Keratinocyte (primary cell): ENCODE measurements at regions not wholly inside any gene's neighbourhood (a gene's known extent, or its start where the extent isn't known, plus 50 kb on each side); places are given as distances from the start of the nearest gene placed in this dataset.

Experiments used
- CTCF ChIP-seq, 3 experiments: IDR thresholded peaks in 1 of 3; conservative IDR thresholded peaks in 1 of 3; optimal IDR thresholded peaks in 1 of 3; 2 replicates in 2 of 3; 3 replicates in 1 of 3; pipeline versions ENCODE3 to v1.5.1; 2011; ENCODE audit warnings: low read length in 3 of 3, mild to moderate bottlenecking in 3 of 3, moderate library complexity in 2 of 3, control low read depth in 1 of 3, inconsistent platforms in 1 of 3; ENCODE audit not compliant: insufficient read depth in 2 of 3; ENCODE audit errors: extremely low read depth in 1 of 3
- EZH2 ChIP-seq: IDR thresholded peaks from one replicate; pipeline ENCODE4 v1.6.1; 2012; ENCODE audit warnings: inconsistent platforms, mild to moderate bottlenecking, low read length, moderate library complexity

GRCh38 chr20:20894280-20894679 lies 181.8 kb upstream of the RALGAPA2 start:
- TF ChIP-seq CTCF (optimal IDR thresholded peaks at IDR 0.05 in 1 of 3, IDR thresholded peaks at IDR 0.05 in 1 of 3, conservative IDR thresholded peaks at IDR 0.05 in 1 of 3; ENCODE audit: extremely low read depth in 1 of 3, insufficient read depth in 2 of 3, low read length in 3 of 3), result no peak
- no peak for TF ChIP-seq EZH2
